Stimulated activated CD4-positive, alpha-beta T cell treated with anti-CD3 and anti-CD28 coated beads, Interleukin-12 subunit alpha, Interleukin-12 subunit beta, amount 100 ng/mL, for 48 hours (primary cell): ENCODE measurements at regions not wholly inside any gene's neighbourhood (a gene's known extent, or its start where the extent isn't known, plus 50 kb on each side); places are given as distances from the start of the nearest gene placed in this dataset.

Source experiments
- DNase-seq, 3 donors: peaks; one replicate each; pipeline ENCODE4 v3.0.0-alpha.2; 2020; ENCODE audit warnings: low read depth in 2 of 3, low spot score in 1 of 3

DNA sequence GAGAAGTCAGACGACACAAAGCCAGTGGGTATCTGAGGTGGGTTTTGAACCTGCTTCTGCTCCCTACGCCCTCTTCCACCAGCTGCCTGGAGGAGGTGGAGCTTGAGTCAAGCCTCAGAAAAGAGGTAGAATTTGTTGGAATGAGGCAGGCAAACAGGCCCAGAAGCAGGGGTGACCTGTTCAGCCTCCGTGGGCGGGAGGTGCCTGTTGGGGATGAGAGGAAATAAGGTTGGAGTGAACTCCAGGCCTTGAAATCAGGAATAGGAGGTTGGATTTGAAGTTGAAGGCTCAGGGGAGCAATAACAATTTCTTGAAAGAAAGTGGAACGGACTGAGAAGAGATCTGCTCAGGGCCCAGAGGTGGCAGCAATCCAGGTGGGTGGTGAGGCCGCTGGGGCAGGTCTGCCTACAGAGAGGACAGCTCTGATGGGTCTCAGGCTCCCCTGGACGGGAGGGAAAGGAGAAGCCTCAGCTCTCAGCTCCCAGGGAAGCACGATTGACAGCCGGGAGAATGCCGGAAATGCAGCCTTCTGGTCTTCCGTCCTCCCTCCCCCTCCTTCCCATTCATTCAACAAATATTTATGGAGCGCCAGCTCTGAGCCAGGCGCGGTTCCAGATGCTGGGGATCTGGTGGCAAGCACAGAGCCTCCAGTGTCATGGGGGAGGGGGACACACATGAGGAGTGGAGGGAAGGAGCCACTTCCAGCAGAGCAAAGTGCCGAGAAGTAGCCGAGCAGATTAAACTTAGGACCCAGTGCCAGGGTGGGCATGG, 61.9 kb upstream of the CIBAR2 start:
- DNase-seq: no peak

DNA sequence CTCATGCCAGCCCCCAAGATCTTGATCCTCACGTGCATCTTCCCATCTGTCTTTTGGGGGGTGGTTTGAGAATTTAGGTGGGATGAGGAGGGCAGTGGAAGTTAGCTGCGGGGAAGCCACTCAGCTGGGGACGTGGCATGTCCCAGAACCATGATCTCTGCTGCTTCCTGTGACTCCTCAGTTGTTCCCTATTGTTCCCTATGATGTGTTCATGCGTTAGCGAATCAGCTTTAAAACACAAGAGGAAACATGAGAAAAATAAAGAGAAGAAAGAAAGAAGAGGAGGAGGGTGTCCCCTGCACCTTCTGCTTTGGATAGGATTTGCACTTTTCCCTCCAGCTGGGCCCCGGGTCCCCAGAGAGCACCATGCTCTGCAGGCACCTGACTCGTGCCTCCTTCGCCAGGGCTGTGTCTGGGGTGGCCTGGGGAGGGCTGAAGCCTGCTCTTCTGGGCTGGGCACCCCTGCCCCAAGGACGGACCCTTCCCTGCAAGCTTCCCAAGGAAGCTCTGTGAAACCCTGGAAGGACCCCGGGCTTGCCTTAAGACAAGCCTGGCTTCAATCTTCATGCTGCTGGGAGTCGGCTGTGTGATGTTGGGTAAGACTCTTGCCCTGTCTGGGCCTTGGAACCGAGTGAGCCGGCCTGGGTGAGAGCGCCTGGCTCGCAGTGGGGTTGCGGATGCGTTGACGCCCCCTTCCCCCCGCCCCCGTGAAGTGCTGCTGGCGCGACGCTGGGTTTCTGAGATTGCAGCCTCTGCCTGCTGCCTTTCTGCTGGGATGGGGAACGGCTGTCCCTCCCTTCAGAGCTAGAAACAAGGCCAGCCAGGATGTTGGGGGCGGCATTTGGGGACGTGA, 62.8 kb upstream of the CIBAR2 start:
- DNase-seq: no peak

DNA sequence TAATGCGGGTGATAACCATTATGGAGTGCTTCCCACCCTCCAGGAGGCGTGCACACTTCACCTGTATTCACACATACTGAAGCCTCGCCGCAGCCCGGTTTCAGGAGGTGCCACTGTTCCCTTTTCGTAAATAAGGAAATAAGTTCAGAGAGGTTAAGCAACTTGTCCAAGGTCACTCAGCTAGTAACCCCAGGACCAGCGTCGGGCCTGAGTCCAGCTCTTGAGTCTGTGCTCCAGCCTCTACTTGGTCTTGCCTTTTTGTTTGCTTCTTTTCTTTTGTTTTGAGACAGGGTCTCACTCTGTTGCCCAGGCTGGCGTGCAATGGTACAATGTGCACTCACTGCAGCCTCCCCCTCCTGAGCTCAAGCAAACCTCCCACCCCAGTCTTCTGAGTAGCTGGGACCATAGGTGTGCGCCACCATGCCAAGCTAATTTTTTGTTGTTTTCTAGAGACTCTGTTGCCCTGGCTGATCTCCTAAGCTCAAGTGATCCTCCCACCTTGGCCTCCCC, 63.5 kb upstream of the CIBAR2 start:
- no peak for DNase-seq

DNA sequence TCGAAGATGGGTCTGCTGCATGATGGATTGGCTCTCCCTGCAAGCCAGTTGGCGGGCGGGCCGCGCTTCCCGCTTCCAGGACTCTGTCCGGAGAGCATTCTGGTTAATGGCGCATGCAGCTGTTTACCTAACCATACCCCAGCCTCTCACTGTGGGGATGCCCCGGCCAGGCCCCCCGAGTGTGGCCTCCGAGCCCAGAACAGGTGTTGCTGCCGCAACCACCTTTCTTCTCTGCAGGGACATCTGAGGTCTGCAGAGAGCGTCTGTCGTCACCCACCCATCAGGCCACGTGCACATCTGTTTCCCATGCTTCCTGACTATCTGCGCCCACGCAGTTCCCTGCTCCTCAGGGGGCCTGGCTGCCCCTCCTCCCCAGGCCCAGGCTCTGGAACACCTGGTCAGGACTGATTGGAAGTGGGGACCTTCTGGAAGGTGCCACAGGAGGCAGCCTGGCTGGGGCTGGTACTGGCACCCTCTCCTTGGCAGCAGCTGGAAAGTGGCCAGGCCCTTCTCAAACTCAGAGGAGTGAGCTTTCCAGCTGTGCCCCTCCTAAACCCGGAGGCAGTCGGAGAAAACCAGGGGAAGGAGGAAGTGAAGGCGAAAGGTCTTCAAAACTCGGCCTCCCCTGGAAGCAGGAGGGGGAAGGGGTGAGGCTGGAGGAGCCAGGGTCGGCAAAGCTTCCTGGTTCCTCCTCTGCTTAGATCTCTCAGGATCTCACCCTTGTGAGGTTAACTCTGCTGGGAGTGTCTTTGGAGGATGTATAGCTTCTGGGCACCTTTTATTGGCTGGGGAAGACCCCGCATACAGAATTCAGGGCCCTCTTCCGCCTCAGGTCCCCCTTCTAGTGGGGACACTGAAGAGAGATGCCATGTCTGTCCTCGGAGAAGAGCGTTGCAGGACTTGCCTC, 64.5 kb upstream of the CIBAR2 start:
- no peak for DNase-seq

DNA sequence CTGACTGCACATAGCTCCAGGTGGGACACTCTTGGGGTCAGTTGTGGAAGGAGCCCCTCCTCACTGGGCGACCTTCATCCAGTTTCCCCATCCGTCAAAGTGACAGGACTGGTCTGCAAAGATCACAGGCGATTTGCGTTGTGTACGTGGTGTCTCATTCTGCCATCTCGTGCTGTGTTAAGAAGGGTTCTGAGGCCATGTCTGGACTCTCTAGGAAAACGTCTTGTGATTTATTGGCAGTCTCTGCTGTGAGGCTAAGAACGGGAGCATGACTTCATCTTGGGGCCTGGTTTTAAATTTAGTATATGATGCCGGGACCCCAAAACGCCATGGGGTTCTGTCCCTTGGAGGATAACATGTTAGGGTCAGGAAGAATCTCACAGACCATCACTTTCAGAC, 65.2 kb upstream of the CIBAR2 start:
- no peak for DNase-seq

DNA sequence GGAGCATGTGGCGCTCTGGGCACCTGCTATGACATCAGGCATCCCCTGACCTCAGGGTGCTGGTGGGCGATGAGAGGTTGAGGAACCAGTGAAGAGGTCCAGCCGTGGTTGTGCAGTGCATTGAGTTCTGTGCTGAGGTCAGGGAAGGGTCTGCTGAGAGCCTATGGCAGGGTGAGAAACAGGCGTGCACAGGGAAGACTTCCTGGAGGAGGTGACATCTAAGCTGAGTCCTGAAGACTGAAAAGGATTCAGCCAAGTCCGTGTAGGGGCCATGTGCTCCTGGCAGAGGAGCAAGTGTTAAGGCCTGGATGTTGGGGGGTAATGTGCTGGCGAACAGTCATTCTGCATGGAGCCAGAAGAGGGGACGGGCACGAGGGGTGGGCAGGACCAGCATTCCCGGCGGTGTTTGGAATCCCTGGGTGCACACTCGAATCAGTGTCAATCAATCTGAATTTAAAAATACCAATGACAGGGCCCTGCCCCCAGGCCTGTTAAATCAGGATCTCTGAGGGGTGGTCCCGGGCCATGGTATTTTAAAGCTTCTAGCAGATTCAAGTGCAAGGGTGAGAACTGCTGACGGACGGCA, 65.8 kb upstream of the CIBAR2 start:
- no peak for DNase-seq

DNA sequence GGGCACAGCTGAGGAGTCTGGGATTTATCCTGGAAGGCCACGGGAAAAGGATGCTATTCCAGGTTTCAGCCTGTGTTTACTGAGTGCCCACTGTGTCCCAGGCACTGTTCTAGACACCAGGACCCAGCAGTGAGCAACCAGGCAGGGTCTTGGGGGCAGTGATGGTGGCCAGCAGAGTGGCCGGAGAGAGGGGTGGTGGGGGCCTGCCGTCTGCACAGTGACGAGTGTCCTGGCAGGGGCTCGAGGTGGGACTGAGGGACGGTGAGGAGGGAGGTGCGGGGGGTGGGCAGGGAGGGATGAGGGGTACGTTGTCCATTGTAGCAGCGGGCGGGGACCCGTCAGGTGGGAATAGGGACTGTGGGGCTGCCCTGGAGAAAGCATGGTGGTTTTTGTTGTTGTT, 66.3 kb upstream of the CIBAR2 start:
- no peak for DNase-seq

DNA sequence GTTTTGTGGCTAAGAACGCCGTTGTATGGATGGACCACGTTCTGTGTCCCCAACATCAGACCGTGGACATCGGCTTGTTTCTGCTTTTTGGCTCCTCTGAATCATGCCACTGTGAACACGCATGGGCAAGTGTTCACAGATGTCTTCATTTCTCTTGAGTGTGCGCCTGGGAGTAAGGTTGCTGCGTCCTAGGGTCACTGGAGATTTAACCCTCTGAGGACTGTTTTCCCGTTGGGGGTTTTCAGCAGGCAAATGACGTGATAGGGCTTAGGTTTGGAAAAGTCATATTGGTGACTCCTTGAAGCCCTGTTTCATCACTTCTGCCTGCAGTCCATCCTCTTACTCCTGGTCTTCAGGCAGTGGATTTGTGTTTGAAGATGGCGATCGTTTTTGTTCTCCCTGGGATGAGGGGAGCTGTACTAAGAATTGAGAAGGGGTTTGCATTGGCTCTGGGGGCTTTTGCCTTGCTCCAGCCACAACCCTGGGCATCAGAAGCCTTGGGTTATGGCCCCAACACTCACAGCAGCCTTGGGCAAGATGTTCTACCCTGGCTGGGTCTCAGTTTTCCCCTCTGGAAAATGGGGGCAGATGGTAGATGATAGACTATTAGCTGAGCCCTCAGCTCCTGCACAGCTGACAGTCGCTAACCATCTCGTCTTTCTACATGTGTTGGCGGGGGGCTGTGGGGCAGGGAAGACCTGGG, 67.2 kb upstream of the CIBAR2 start:
- DNase-seq: no peak

DNA sequence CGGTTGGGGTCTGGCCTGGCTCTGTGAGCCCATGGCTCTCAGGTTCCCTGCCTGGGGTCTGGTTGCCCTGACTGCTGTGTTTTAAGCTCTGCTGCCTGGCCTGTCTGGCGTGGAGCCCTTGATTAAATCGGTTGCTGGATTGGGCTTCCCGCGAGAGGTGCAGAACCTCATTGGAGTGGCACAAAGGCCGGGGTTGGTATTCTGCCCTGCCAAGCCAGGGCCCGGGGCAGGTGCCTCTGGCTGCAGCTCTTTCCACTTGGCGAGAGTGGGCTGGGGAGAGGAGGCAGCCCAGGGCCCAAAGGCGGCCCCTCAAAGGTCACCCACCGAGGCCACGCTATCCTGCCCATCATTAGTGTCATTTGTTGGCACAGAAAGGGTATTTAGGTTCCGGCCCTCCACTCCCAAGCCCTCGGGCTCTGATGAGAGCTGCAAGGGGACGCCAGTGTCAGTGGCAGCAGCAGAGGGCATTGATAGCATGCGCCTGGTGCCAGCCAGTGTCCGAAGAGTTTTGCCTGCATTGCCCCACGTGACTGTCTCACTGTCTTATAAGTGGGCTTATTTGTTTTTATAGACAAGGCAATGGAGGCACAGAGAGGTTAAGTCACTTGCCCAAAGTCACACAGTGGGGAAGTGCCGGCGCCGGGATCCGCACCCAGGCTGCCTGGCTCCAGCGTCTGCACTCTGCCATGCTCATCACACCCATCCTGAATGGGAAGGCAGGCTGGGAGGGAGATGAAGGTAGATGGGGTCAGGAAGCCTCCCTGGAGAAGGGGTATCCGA, 68.0 kb upstream of the CIBAR2 start:
- DNase-seq: no peak

DNA sequence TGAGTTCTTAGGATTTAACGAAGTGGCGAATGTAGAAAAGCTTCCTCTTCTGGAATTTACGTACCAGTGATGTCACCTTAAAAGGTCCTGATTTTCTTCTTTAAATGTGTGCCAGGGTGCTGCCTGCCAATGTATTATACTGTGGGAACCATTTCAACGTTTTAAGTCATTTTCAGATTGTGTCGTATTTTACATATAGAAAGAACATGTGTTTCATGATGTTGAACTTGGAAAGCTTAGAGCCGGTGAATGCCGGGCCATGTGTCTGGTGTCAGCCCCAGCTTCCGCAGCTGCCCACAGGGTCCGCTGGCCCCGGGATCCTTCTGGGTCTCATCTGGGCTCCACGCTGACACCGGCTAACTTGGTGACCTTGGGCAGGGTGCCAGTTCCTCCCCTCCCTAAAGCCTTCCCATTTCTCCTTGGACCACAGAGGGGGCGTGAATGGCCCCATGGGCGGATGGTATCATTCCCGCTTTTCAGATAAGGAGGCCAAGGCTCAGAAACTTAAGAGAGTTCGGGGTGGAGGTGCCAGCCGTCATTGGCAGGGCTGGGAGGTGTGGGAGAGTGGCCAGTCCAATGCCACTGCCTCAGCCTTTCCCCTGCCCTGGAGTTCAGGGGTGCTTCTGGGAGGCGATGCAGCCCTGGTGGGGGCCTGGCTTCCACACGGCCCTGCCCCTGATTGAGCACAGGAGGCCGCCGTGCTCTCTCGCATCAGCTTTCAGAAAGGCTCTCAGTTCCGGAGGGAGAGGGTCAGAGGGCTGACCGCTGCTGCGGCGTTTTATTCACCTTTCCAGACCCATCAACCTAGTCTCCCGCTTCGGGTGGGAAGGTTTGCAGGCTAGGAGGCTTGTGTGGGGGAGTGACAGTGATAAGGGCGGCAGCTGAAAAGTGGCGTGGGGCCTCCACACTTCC, 68.8 kb upstream of the CIBAR2 start:
- DNase-seq: no peak

DNA sequence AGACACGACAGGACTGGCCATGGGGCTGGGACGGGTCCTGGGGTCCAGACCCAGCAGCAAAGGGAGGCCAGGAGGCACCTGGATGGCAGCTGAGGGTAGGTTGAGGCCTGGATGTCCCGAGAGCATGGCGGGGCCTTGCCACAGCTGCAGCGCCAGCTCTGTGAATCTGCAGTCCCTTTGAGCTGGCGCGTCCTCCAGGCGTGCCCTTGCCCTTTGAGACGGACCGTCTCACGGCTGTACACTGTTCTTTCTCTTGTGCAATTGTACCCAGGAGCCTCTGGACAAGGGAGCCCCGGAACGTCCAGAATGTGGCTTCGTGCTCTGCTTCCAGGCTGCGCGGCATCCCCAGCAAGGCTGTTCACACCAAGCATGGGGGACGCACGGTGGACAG, 69.5 kb upstream of the CIBAR2 start:
- no peak for DNase-seq

DNA sequence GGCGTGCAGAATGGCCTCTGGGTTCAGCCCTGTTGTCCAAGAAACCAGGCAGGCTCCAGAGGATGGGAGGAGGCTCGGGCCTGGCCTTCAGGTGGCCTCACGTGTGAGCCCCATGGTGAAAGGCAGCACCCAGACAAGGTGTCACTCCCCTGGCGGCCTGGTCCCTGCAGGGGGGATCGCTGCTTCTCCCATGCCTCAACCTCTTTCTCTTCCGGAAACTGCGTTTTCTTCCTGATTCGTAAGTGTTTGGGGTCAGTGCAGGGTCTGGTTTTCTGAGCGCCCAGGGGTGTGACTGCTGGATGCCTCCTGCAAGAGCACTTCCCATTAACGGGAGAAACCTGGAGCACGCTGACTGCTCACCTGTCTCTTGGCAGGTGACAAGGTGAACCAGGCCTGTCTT, 70.0 kb upstream of the CIBAR2 start:
- DNase-seq: no peak

DNA sequence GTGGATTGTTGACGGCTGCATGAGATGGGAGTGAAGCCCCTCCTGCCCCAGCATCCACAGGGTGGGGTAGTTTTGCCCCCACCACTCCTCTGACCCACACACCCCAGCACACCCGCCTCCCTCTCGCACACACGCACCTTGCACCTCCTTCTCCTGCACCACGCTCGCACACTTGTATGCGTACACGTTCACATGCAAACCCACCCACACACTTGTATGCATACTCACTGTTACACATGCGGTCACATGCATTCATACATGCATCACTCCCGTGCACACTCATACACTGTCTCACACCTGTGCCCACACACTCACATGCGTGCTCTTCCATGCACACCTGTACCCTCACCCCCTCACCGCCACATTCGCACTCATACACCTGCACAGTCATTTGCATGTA, 70.5 kb upstream of the CIBAR2 start:
- no peak for DNase-seq

DNA sequence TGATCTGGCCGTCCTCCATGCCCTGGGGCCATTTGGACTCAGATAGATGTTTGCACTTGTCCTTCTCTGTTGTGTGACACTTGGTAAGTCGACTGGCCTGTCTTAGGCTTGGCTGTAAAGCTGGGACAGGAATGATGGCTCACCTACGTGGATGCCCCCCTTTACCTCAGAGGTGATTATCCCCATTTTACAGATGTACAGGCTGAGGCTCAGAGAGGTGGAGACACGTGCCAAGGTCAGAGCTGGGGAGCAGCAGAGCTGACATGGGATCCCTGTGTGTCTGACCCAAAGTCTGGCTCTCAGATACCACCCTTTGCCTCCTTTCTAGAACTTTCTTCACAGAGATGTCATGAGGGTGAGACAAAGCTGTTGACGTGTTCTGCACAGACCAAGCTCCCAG, 71.3 kb upstream of the CIBAR2 start:
- DNase-seq: no peak

DNA sequence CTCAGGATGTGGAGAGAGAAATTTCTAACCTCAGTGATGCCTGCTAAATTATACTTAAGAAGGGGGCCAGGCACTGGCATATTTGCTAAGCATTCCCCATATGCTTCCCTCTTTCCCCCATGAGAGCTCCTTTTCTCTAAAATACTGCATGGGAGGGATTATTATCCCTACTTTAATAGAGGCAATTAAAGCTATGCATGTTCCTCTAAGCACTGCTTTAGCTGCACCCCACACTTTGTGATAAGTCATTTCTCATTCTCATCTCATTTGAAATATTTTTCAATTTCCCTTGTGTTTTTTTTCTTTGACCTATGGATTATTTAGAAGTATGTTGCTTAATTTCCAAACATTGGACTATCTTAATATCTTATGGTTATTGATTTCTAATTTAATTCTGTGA, 72.1 kb upstream of the CIBAR2 start:
- no peak for DNase-seq

DNA sequence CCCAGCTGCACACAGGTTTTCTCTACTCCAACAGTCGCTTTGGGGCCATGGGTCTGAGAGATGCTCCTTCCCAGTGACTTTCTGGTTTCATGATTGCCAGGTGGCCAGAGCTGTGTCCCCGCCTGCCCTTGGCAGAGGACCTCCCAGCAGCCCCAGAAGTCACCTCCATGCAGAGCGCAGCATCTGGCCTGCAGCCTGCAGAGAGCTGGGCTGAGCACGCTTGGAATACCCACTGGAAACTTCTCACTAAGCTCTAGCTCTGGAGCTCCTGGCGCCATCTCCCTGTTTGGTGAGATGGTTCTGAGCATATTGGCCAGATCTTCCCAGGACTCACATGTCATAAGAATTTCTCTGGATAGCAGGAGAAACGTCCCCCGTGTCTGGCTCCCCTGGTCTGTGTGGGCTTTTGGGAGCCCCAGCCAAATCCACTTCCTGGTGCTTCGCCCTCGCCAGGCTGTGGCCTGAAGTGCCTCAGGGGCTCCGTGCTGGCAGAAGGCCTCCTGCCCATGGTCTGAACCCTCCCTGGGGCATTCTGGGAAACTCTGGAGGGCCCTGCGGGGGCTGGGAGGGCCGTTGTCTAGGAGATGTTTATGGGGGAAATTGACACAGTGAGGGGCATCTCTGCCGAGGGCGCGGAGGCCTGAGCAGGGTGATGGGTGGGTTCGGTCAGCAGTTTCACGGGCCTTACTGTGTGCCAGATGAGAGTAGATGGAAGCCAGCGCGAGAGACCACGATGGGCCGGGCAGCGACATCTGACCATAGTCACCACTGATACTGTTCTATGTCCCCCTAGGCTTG, 73.2 kb upstream of the CIBAR2 start:
- DNase-seq: no peak

DNA sequence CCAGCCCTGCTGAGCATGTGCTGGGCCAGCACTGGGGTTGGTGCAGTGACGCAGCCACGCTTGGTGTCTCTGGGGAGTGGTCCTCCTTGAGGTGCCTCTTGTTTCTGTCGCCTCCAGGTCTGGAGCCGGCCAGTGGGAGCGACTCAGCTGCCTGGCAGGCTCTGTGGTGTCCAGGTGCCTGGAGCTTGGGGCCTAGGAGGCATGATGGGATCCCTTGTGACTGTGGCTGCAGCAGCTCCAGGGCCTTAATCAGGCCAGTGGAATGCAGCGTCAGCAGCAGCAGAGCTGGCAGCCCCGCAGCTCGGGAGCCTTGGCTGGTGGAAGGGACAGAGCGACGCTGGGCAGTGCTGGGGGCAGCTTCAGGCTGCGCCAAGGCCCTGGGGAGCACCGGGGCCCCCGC, 74.7 kb upstream of the CIBAR2 start:
- DNase-seq: no peak

DNA sequence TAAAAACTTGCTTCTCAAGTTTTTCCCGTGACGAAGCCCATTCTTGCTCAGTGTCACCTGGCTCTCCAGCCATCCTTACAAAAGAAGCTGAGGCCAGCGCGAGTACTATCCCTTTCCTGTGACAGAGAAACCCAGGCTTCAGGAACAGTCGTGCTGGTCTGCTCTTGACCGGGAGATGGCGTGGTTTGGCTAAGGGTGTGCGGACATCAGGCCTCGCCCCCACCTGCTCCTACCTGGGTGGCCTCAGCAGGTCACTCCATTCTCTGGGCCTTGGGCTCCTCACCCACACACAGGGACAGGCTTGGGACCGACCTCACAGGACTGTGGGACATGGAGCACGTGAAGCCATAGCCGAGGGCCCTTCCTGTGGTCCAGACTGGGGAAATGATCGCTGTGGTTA, 75.2 kb upstream of the CIBAR2 start:
- no peak for DNase-seq
